ENCODE measurements at regions not wholly inside any gene's neighbourhood (a gene's known extent, or its start where the extent isn't known, plus 50 kb on each side); places are given as distances from the start of the nearest gene placed in this dataset.

DNA sequence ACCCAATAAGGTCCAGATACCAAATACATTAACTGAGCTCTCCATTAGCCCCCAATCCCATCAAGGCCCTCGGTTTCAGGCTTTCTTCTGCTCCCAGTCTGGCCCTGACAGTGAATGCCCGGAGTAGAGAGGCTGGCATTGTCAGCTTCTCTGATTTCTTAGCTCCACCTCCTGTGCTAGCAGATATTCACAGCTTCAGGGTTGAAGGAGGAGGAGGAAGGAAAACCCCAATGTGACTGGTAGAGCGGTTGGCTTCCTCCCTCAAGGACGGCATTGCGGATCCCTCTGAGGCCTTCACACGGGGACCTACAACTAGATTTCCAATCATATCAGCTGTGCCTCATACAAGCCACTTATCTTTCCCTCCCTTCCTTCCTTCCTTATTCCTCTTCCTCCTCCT lies 164.1 kb upstream of the SYNDIG1 start:
- Mint-ChIP-seq H3K27me3 (ENCODE audit: low read depth, unreplicated experiment) (peaks cover 15% of the 10 kb centered on the region), H3K36me3 (ENCODE audit: low read depth, unreplicated experiment) (no peaks in the 10 kb centered on the region), H3K27ac (ENCODE audit: unreplicated experiment) (no peak overlapping the region), H3K4me1 (ENCODE audit: low read depth, unreplicated experiment) (peaks cover 1% of the 10 kb centered on the region), H3K4me3 (ENCODE audit: unreplicated experiment) (no peak overlapping the region), H3K9me3 (ENCODE audit: unreplicated experiment) (no peaks in the 10 kb centered on the region)
- H3K36me3 ChIP-seq (ENCODE audit: insufficient read depth, low read length), result no peaks in the 10 kb centered on the region
- DNase-seq (ENCODE audit: low read depth), result no peak
- TF ChIP-seq EZH2 (IDR thresholded peaks at IDR 0.05; ENCODE audit: insufficient read depth, low read length), result no peak
- TF ChIP-seq, protein P1, sequence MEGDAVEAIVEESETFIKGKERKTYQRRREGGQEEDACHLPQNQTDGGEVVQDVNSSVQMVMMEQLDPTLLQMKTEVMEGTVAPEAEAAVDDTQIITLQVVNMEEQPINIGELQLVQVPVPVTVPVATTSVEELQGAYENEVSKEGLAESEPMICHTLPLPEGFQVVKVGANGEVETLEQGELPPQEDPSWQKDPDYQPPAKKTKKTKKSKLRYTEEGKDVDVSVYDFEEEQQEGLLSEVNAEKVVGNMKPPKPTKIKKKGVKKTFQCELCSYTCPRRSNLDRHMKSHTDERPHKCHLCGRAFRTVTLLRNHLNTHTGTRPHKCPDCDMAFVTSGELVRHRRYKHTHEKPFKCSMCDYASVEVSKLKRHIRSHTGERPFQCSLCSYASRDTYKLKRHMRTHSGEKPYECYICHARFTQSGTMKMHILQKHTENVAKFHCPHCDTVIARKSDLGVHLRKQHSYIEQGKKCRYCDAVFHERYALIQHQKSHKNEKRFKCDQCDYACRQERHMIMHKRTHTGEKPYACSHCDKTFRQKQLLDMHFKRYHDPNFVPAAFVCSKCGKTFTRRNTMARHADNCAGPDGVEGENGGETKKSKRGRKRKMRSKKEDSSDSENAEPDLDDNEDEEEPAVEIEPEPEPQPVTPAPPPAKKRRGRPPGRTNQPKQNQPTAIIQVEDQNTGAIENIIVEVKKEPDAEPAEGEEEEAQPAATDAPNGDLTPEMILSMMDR (IDR thresholded peaks at IDR 0.05; ENCODE audit: insufficient read depth, low read depth, low read length), result no peak
- H3K4me3 ChIP-seq (ENCODE audit: insufficient read depth, low read depth, low read length), result no peak overlapping the region
- no peaks in the 10 kb centered on the region for H3K4me1 ChIP-seq (ENCODE audit: insufficient read depth, low read length)
- peaks cover 2% of the 10 kb centered on the region for H3K9me3 ChIP-seq (ENCODE audit: insufficient read depth, low read depth, low read length)
- H3K9ac ChIP-seq (ENCODE audit: low read length), result no peak overlapping the region
- no peaks in the 10 kb centered on the region for H3K27me3 ChIP-seq (ENCODE audit: insufficient read depth, low read length)
- no peak overlapping the region for H3K27ac ChIP-seq (ENCODE audit: low read depth, low read length)
- no peak for FAIRE-seq
- no peaks in the 10 kb centered on the region for H3K79me2 ChIP-seq (ENCODE audit: insufficient read depth, low read length)
- H2AFZ ChIP-seq (ENCODE audit: low read depth, low read length), result no peak overlapping the region
- H3K4me2 ChIP-seq (ENCODE audit: low read length), result no peak overlapping the region
- H4K20me1 ChIP-seq (ENCODE audit: insufficient read depth, low read length), result no peaks in the 10 kb centered on the region

DNA sequence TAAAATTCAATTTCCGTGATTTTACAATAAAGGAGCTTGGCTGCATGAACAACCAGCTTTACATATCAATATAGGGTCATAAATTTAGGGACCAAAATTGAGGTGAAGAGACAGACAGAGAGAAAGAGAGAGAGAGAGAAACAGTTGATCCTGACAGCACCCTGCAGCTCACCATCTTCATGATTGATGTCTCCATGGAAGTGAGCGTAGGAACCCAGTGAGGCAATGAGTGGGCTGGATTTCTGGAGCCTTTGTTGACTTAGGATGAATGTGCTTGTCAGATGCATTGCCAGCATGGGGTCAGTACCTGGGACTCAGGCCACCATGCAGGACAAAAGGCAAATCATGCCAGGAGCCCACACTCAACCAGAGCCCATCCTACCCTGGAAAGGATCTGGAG lies 165.1 kb upstream of the SYNDIG1 start:
- no peaks in the 10 kb centered on the region for H3K36me3 Mint-ChIP-seq (ENCODE audit: low read depth, unreplicated experiment)
- Histone ChIP-seq H3K9me3 (ENCODE audit: insufficient read depth, low read depth, low read length) (no peaks in the 10 kb centered on the region), H4K20me1 (ENCODE audit: insufficient read depth, low read length) (no peaks in the 10 kb centered on the region), H2AFZ (ENCODE audit: low read depth, low read length) (no peak overlapping the region), H3K4me2 (ENCODE audit: low read length) (no peak overlapping the region), H3K4me3 (ENCODE audit: insufficient read depth, low read depth, low read length) (no peak overlapping the region), H3K79me2 (ENCODE audit: insufficient read depth, low read length) (no peaks in the 10 kb centered on the region), H3K27ac (ENCODE audit: low read depth, low read length) (no peak overlapping the region), H3K9ac (ENCODE audit: low read length) (no peak overlapping the region), H3K36me3 (ENCODE audit: insufficient read depth, low read length) (no peaks in the 10 kb centered on the region), H3K4me1 (ENCODE audit: insufficient read depth, low read length) (no peaks in the 10 kb centered on the region), H3K27me3 (ENCODE audit: insufficient read depth, low read length) (no peaks in the 10 kb centered on the region)
- FAIRE-seq (no peak), DNase-seq (ENCODE audit: low read depth) (no peak)
- no peaks in the 10 kb centered on the region for H3K4me1 Mint-ChIP-seq (ENCODE audit: low read depth, unreplicated experiment)
- H3K9me3 Mint-ChIP-seq (ENCODE audit: unreplicated experiment), result no peaks in the 10 kb centered on the region
- no peak overlapping the region for H3K27ac Mint-ChIP-seq (ENCODE audit: unreplicated experiment)
- TF ChIP-seq EZH2 (IDR thresholded peaks at IDR 0.05; ENCODE audit: insufficient read depth, low read length), result no peak
- TF ChIP-seq, protein P1 (IDR thresholded peaks at IDR 0.05; ENCODE audit: insufficient read depth, low read depth, low read length), result no peak
- H3K27me3 Mint-ChIP-seq (ENCODE audit: low read depth, unreplicated experiment), result peaks cover 15% of the 10 kb centered on the region
- H3K4me3 Mint-ChIP-seq (ENCODE audit: unreplicated experiment), result no peak overlapping the region

GRCh38 chr20:24303393-24304170 lies 165.8 kb upstream of the SYNDIG1 start:
- H3K27ac Mint-ChIP-seq (ENCODE audit: unreplicated experiment), result no peak overlapping the region
- no peak overlapping the region for H3K9ac ChIP-seq (ENCODE audit: low read length)
- H3K36me3 Mint-ChIP-seq (ENCODE audit: low read depth, unreplicated experiment), result no peaks in the 10 kb centered on the region
- no peak overlapping the region for H3K4me3 ChIP-seq (ENCODE audit: insufficient read depth, low read depth, low read length)
- H3K36me3 ChIP-seq (ENCODE audit: insufficient read depth, low read length), result no peaks in the 10 kb centered on the region
- no peak overlapping the region for H2AFZ ChIP-seq (ENCODE audit: low read depth, low read length)
- no peaks in the 10 kb centered on the region for H3K27me3 ChIP-seq (ENCODE audit: insufficient read depth, low read length)
- H3K27me3 Mint-ChIP-seq (ENCODE audit: low read depth, unreplicated experiment), result peaks cover 15% of the 10 kb centered on the region
- H3K4me3 Mint-ChIP-seq (ENCODE audit: unreplicated experiment), result no peak overlapping the region
- no peak overlapping the region for H3K27ac ChIP-seq (ENCODE audit: low read depth, low read length)
- H3K4me1 Mint-ChIP-seq (ENCODE audit: low read depth, unreplicated experiment), result no peaks in the 10 kb centered on the region
- no peaks in the 10 kb centered on the region for H3K9me3 ChIP-seq (ENCODE audit: insufficient read depth, low read depth, low read length)
- DNase-seq (ENCODE audit: low read depth), result no peak
- H3K9me3 Mint-ChIP-seq (ENCODE audit: unreplicated experiment), result no peaks in the 10 kb centered on the region
- no peaks in the 10 kb centered on the region for H3K4me1 ChIP-seq (ENCODE audit: insufficient read depth, low read length)
- TF ChIP-seq EZH2 (IDR thresholded peaks at IDR 0.05; ENCODE audit: insufficient read depth, low read length), result no peak
- TF ChIP-seq, protein P1 (IDR thresholded peaks at IDR 0.05; ENCODE audit: insufficient read depth, low read depth, low read length), result no peak
- H3K79me2 ChIP-seq (ENCODE audit: insufficient read depth, low read length), result no peaks in the 10 kb centered on the region
- H3K4me2 ChIP-seq (ENCODE audit: low read length), result no peak overlapping the region
- no peak for FAIRE-seq
- no peaks in the 10 kb centered on the region for H4K20me1 ChIP-seq (ENCODE audit: insufficient read depth, low read length)
